ENCODE measurements at regions not wholly inside any gene's neighbourhood (a gene's known extent, or its start where the extent isn't known, plus 50 kb on each side); places are given as distances from the start of the nearest gene placed in this dataset.
A peak's percentile ranks its signal among the peaks of the same experiment; 100 is the strongest.

DNA sequence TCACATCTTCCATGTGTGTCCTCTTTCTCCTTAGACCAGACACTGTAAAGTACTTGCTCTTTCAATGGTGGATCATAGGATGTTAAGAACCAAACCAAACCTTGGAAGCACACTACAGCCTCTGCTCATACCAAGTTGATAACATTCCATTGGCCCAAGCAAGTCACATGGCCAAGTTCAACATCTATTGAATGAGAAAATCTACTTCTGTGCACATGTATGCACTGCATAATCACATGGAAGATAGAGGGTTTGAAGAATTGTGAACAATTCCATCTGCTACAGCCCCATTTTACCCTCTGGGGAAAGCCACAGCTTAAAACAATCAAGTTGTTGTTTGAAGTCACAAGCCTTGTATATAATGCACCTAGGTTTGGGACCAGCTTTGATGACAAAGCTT is 68.2 kb downstream of the MFAP3 start:
- no peak for DNase-seq

- no peak for DNase-seq
Observed at GRCh38 chr5:154107756-154108155, 69.0 kb downstream of the MFAP3 start.

- no peak for DNase-seq
Observed at GRCh38 chr5:154109416-154110106, 70.8 kb downstream of the MFAP3 start.

DNA sequence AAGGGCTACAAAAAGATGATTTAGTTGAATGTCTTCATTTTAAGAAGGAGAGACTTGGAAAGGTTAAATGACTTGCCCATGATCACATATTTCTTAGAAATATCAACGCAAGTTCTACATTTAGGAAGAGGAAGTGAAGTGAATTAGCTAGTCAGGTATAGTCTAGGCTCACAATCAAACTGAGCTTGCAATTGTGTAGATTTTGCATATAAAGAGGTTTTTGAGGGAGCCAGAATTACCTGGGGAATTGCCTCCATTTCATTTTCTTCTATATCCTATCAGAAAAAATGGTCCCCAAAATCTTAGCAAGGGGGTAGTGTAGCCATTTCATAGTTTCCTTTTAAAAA is 71.3 kb downstream of the MFAP3 start:
- DNase-seq, result no peak

DNA sequence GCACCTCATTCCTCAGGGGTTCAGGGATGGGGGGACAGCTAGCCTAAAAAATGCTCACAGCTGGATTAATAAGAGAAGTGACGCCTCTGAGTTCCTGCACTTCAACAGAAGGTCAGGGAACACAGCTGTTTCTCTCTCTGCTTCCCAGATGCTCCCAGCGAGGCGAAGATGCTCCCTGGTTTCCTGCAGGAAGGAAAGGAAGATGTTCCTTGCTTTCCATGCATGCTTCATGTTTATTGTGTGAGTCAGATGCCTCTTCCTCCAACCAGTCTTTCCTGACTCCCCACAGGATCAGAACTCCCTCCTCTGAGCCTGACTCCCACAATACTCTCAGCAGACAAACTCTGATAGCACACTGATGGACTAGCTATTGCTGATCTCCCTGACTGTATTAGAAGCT is 71.9 kb downstream of the MFAP3 start:
- peak; percentile 66 for DNase-seq

GRCh38 chr5:154111214-154111613 is 72.4 kb downstream of the MFAP3 start:
- DNase-seq, result no peak

GRCh38 chr5:154112255-154112654 is 73.5 kb downstream of the MFAP3 start:
- no peak for DNase-seq

GRCh38 chr5:154115291-154115690 is 75.2 kb upstream of the GALNT10 start:
- no peak for DNase-seq

DNA sequence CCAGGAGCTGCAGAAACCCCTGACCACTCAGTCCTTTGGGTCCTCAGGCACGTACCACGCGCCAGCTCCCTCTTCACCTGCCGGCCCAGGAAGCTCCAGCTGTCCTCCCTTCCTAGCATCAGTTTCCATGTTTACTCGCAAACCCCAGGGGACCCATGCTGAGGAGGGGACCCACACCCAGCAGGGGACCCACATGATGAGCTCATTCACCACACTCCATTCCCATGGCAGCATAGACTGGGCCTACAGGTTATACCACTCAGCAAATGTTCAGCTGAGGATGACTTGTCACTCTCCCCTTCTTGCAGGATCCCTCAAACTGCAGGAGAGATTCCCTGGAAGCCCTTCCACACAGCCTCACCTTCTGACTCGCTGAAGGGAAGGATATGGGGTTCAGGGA is 73.5 kb upstream of the GALNT10 start:
- DNase-seq, result no peak

DNA sequence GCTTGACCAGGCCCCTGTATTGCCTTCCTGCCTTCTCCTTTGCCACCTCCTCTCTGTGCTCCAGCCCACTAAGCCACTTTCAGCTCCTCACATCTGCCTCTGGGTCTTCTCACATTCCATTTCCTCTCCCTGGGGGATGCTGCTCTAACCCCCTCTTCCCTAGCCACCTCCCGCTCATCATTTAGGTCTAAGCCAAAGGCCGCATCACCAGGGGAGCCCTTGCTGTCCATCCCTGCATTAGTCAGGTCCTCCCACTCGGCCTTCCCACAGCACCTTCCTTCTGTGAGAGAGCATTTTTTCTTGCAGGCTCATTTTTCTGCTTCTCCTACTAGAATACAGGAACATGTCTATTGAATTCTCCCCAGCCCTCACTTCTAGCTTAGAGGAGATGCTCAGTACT is 72.6 kb upstream of the GALNT10 start:
- DNase-seq, result no peak

- DNase-seq, result no peak
Observed at GRCh38 chr5:154118385-154118784, 72.1 kb upstream of the GALNT10 start.

DNA sequence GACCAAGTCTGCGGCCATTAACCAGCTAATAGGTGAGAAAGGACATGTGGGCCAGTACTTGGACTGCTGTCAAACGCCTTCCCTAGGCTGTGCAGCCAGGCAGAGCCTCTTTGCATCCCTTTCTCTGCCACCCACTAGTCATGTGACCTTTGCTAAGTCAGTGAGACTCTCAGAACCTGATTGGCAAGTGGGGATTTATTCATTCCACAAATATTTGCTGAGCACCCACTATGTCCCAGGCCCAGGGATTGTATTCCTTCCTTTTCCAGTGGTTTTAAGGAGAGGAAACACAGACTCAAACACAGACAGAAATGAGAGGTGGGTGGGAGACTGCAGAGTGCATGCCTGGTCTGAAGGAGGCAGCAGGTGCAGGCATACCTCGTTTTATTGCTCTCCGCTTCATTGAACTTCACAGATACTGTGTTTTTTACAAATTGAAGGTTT is 71.6 kb upstream of the GALNT10 start:
- DNase-seq, result peak; percentile 63

DNA sequence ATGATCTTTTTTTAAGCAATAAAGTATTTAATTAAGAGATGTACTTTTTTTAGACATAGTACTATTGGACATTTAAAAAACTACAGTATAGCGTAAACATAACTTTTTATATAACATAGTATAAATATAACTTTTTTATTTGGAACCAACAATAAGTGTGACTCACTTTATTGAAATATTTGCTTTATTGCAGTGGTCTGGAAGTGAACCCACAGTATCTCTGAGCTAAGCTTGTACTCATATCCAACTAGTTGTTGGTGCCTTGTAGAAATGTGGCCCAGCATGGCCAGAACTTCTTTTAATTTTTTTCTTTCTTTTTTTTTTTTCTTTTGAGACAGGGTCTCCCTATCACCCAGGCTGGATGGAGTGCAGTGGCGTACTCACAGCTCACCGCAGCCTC is 61.5 kb upstream of the GALNT10 start:
- no peak for DNase-seq

DNA sequence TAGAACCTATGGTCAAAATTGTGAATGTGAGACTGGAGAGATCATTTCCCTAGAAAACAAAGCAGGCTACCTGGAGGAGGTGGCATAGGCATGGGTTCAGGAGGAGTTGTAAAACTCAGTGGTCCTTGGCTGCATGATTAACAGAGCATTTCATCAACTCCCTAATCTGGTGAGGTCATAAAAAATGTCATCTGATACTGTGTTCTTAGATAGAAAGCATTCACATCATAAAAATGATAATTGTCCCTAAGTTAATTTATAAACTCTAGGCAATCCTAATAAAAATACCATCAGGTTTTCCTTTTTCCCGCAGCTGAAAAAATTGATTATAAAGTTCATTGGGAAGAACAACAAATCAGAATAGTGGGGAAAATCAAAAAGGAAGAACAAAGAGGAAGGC is 60.6 kb upstream of the GALNT10 start:
- DNase-seq, result no peak

DNA sequence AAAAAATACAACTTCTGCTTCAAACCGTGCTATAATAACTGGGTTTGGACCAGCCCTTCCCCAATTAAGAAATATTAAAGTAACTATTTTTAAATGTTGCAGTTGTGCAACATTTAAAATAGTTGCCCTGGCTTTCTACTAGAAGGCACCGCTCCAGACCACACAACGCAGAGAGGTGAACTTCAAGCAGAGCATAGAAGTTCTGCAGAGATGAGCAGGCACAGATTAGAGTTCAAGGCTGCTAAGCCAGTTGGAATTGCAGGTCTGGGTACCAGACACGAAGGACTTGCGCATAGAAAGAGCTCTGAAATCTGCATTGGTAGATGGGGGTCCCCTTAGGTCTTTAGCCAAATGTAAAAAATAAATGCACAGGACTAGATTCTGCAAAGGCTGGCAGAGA is 58.7 kb upstream of the GALNT10 start:
- DNase-seq, result no peak

- DNase-seq, result no peak
Observed at GRCh38 chr5:154132718-154133307, 57.7 kb upstream of the GALNT10 start.

DNA sequence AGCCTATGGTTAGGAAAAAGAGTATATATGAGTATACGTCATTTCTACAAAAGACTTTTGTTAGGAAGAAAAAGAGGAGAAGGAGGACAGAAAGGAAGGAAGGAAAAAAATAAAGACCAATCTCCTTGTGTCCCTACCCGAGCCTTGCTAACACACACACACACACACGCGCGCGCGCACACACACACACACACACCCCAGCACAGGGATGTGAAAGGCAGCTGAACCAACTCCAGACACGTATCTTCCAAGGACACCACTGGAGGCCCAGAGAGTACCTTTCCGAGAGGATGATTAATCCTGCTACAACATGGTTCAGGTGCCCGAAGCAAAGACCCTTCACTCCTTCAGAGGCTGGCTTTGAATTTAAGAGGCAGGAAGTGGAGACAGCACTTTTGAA is 56.9 kb upstream of the GALNT10 start:
- no peak for DNase-seq

DNA sequence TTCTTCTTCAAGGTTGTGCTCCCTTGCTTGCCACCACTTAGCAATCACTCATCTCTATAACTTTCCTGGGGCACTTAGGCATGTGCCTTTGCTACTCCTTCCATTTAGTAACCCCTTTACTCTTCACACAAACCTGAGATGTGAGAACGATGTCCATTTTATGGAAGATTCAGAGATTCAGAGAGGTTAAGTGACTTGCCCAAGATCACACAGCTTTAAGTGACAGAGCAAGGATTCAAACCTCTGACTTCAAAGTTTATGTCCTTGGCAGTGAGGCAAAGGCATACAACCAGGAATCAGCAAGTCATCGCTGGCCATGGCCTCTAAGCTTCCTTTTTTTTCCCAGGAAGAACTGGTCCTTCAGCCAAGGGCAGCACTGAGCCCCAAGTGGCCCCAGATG is 56.0 kb upstream of the GALNT10 start:
- DNase-seq, result no peak

DNA sequence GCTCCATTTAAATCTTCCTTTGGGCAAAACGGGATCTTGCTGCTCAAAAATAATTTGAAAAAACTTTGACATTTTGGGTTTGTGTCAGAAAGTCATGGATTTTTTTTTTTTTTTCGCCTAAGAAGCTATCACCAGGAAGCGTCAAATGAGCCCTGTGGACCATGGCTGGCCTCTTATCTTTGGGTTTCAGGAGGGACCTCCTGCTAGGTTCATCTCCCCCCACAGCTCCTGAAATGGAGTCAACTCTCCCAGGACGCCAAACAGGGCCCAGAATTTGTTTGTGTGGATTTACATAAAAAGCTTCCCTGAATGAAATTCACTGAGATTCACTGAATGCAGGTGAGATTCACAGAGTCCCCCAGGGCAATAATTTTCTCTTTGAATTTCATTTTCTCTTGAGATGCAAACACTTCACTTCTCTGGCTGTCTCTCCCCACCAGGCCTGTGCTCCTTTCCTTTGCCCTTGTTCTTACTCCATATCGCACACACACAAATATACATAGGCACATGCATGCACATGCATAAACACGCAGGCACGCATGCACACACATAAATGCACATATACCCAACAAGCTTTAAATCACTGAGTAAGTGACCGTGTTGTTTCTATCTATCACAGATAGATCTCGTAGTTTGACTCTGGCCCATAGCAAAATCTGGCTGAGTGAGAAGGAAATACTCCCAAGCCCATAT is 55.3 kb upstream of the GALNT10 start:
- no peak for DNase-seq

DNA sequence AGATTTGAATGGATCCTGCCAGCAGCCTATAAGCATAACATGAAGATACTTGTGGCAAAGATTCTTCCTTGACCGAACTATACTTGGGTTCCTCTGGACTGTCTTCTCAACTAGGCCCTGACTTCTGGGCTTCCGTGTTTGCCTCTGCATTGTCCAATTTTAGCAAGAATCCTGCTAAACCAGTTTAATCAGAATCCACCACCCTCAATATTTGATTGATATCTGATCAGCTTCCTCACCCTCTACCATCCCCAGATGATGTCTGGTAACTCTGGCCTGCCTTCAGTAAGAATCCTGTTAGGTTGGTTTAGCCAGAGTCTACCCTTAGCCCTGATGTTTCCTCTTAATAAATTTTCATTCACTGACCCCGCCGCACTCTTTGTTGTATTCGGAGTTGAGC is 54.4 kb upstream of the GALNT10 start:
- no peak for DNase-seq

GRCh38 chr5:154138701-154139100 is 51.8 kb upstream of the GALNT10 start:
- no peak for DNase-seq

GRCh38 chr5:154140381-154140780 is 50.2 kb upstream of the GALNT10 start:
- no peak for DNase-seq
